OCI-LY1 (cell line): ENCODE measurements at regions not wholly inside any gene's neighbourhood (a gene's known extent, or its start where the extent isn't known, plus 50 kb on each side); places are given as distances from the start of the nearest gene placed in this dataset.

Experiments
- CTCF ChIP-seq: fragments of 200-600 bp; sonication (generic), shearing (Covaris generic); IDR thresholded peaks from 2 replicates; pipeline ENCODE4 v1.5.1; 2017; ENCODE audit warnings: mild to moderate bottlenecking, antibody characterized with exemption, low read length, moderate library complexity, mixed read lengths
- EZH2 ChIP-seq: fragments of 200-600 bp; sonication (generic), shearing (Covaris generic); IDR thresholded peaks from 2 replicates; pipeline ENCODE4 v1.8.0; 2017; ENCODE audit warnings: borderline replicate concordance, mixed run types, mild to moderate bottlenecking, antibody characterized with exemption, low read length, moderate library complexity, mixed read lengths

GRCh38 chr13:31433746-31434145 is 234.0 kb downstream of the B3GLCT start:
- TF ChIP-seq CTCF, result no peak
- no peak for TF ChIP-seq EZH2
